Mononuclear cell (primary cell): ENCODE measurements at regions not wholly inside any gene's neighbourhood (a gene's known extent, or its start where the extent isn't known, plus 50 kb on each side); places are given as distances from the start of the nearest gene placed in this dataset.

Experiments used
- H3K27me3 ChIP-seq: 2 replicates; pipeline ENCODE4 v1.6.0; 2011; ENCODE audit warnings: low read length, control low read depth; ENCODE audit not compliant: insufficient read depth
- H3K4me1 ChIP-seq: 2 replicates; pipeline ENCODE4 v1.5.1; 2011; ENCODE audit warnings: mild to moderate bottlenecking, low read length, control low read depth; ENCODE audit not compliant: insufficient read depth
- H3K4me3 ChIP-seq: 2 replicates; pipeline ENCODE4 v1.5.1; 2011; ENCODE audit warnings: mild to moderate bottlenecking, low read length, moderate library complexity
- H3K9me3 ChIP-seq: 2 replicates; pipeline ENCODE4 v1.5.1; 2011; ENCODE audit warnings: low read depth, mild to moderate bottlenecking, control low read depth, low read length

DNA sequence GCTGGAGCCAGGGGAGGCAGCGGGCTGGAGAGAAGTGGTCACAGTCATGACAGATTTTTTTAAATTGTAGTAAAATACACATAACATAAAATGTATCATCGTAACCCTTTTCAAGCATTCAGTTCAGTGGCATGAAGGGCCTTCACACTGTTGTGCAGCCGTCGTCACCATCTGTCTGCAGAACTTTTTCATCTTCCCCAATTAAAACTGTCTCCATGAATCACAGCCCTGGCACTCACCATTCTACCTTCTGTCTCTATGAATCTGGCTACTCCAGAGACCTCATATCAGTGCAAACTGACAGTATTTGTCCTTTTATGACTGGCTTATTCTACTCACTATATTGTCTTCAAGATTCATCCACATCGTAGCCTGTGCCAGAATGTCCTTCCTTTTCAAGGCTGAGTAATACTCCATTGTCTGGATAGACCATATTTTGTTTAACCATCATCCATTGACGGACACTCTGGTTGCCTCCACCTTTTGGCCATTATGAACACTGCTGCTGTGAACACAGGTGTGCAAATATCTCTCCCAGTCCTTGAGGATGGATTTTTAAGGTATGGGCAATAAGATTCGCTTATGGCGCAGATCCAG lies 91.5 kb upstream of the NCOR2 start:
- H3K4me1 ChIP-seq, result peaks cover 40% of the 10 kb centered on the region
- H3K27me3 ChIP-seq, result no peaks in the 10 kb centered on the region
- no peak overlapping the region for H3K4me3 ChIP-seq
- H3K9me3 ChIP-seq, result no peaks in the 10 kb centered on the region

DNA sequence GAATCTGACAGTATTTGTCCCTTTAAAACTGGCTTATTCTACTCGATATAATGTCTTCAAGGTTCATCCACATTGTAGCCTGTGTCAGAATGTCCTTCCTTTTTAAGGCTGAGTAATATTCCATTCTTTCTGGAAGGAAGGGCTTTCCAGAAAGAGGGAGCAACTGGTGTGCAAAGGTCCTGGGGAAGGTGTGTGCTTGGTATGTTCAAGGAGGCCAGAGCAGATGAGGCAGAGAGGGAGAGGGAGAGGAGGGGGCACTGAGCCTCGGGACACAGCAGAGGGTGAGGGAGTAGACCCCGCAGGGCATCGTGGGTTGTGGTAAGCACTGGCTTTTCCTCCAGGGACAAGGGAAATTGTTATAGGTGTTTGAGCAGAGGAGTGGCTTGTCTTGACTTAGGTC lies 90.9 kb upstream of the NCOR2 start:
- no peaks in the 10 kb centered on the region for H3K9me3 ChIP-seq
- H3K4me1 ChIP-seq, result peaks cover 46% of the 10 kb centered on the region
- H3K27me3 ChIP-seq, result no peaks in the 10 kb centered on the region
- no peak overlapping the region for H3K4me3 ChIP-seq

DNA sequence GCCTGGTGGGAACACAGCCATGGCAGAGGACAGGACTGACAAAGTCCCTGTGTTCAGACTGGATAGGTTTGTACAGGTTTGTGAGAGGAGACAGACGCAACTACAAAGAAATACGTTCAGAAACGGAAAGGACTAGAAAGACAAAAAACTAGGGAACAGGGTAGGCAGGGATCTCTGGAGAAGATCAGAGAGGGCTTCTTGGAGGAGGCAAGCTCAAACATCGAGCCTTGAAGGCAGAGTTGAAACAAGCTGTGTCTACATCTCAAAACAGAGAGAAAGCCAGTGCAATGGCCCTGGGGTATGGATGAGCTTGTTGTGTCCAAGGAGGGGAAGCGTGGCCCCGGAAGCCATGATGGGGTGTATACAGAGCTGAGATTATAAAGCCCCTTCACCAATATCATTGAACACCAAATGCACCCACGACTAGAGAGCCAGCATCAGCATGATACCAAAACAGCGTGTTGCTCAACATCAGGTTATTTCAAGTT lies 89.6 kb upstream of the NCOR2 start:
- Histone ChIP-seq H3K4me1 (peaks cover 59% of the 10 kb centered on the region), H3K27me3 (no peaks in the 10 kb centered on the region), H3K9me3 (no peaks in the 10 kb centered on the region), H3K4me3 (no peak overlapping the region)

DNA sequence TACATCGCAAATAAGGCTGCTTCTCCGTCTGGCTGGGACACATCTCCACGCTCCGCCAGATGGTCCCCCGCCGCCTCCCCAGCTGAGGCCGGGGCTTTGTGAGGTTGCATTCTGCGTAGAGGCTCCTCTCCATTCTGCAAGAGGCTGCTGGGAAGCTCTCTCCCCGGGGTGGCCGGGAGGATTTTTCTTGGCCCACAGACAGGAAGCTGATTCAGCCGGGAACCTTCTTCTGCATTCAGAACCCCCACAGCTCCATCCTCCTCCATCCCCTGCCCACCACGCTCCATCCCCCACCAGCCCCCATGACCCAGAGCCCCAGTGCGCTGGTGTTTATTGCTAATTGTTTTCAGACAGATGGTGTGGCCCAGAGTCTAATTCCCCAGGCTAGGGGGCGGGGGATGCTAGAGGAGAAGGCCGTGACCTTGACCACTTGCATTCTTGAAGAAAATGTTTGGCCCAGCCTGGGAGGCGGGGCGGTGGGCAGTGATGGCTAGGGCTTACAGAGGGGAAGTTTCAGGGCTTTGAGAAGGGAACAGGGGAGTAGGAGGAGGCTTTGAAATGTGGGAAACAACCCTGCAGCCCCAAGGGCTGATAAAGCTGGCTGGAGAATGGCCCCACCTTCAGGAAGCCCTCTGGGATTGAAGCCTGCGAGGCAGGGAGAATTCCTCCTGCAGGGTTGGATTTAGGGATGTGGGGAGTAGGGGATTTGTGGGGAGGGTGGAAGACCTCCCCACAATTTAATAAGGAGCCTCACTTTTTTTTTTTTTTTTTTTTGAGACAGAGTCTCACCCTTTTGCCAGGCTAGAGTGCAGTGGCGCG lies 88.5 kb upstream of the NCOR2 start:
- Histone ChIP-seq H3K27me3 (no peaks in the 10 kb centered on the region), H3K4me3 (no peak overlapping the region), H3K9me3 (no peaks in the 10 kb centered on the region), H3K4me1 (peaks cover 70% of the 10 kb centered on the region)

DNA sequence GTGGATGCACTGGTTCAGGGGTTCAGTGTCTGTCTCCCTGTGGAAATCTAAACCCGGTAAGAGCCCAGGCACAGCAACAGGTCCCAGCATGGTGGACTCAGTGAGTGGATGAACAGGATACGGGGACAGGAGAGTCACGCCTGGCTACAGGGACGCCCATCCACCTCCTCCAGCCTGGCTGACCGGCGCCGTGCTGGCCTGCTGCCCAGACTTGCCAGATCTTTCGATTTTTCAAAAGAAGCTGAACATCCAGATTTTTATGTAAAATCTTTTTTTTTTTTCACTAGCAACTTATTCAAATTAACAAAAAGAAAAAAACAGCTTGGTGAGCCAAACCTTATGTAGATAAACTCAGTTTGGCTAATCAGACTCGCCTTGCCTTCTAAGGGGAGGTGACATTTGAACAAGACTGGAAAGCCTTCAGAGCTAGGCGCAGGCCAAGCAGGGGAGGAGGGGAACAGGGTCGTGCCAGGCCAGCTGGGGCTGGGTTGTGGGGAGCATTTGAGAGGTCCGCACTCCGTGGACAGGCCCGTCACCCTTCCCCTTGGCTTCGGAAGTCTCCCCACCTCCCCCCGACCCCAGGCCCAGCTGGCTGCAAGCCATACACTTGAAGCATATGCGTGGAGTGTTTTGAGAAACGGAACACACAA lies 87.8 kb upstream of the NCOR2 start:
- H3K4me3 ChIP-seq, result no peak overlapping the region
- no peaks in the 10 kb centered on the region for H3K9me3 ChIP-seq
- H3K4me1 ChIP-seq, result peaks cover 74% of the 10 kb centered on the region
- H3K27me3 ChIP-seq, result no peaks in the 10 kb centered on the region

DNA sequence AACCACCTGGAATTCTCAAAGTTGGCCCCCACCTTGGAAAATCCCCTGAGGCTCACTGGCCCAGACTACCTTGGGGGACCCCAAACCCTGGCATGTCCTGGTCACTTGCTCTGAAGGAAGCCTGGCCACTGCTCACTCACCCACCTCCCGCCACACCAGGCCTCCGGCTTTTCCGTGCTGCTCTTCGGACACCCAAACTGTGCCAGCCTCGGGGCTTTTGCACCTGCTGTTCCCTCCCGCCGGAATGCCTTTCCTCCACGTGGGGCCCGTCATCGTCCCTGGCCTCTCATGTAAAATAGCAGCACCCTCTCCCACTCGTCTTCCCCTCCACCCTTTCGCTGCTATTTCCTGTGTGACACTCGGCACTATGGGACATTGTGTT lies 87.2 kb upstream of the NCOR2 start:
- peaks cover 74% of the 10 kb centered on the region for H3K4me1 ChIP-seq
- H3K9me3 ChIP-seq, result no peaks in the 10 kb centered on the region
- H3K27me3 ChIP-seq, result no peaks in the 10 kb centered on the region
- no peak overlapping the region for H3K4me3 ChIP-seq

DNA sequence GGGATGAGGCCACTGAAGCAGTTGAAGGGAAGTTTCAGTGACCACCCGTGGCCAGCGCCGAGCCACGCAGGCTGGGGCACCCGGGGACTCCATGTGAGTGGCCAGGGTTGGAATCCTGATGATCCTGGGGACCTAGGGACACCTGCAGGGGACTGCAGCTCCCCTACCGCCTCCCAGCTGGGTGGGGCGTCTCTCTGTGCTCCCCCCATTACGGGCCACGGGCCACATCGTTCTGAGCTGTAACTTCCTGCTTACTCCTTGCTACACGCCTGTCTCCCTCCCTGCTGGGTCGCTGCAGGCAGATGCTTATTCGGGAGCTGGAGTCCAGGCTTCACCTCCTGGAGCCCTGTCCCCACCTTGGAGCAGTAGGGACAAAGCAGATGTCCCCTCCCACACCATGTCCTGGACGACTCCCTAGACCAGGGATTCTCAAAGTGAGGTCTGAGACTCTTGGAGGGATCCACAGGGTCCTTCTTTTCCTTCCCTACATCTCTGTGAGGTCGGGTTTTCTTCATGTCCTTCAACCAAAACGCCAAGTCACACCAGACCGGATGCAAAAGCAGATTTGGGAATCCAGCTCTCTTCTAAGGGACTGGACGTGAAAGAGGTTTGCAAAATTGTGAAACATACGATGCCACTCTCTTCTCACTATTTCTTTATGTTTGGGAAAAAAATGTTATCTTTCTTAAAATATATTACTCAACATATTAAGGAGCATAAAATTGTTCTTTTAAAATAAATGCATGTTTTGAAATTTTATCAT lies 85.9 kb upstream of the NCOR2 start:
- Histone ChIP-seq H3K4me3 (no peak overlapping the region), H3K27me3 (no peaks in the 10 kb centered on the region), H3K4me1 (peaks cover 74% of the 10 kb centered on the region), H3K9me3 (no peaks in the 10 kb centered on the region)

DNA sequence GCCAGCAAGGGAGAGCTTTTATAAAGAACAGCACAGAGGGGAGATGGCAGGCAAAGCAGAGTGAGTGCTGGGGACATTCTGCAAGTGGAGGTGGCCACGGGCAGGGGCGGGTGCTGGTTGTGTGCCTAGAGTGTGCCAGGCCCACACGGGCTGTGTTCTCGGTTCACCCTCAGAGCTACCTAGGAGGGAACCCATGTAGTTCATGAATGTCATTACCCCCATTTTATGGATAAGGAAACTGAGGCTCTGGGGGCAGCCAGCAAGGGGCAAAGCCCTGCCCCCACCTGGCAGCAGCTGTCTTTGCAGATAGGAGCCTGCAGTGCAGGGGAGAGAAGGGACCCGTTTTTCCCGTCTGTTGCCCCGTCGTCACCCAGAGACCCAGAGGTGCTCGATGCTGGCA lies 85.2 kb upstream of the NCOR2 start:
- H3K27me3 ChIP-seq, result no peaks in the 10 kb centered on the region
- H3K4me1 ChIP-seq, result peaks cover 69% of the 10 kb centered on the region
- H3K9me3 ChIP-seq, result no peaks in the 10 kb centered on the region
- H3K4me3 ChIP-seq, result no peak overlapping the region

DNA sequence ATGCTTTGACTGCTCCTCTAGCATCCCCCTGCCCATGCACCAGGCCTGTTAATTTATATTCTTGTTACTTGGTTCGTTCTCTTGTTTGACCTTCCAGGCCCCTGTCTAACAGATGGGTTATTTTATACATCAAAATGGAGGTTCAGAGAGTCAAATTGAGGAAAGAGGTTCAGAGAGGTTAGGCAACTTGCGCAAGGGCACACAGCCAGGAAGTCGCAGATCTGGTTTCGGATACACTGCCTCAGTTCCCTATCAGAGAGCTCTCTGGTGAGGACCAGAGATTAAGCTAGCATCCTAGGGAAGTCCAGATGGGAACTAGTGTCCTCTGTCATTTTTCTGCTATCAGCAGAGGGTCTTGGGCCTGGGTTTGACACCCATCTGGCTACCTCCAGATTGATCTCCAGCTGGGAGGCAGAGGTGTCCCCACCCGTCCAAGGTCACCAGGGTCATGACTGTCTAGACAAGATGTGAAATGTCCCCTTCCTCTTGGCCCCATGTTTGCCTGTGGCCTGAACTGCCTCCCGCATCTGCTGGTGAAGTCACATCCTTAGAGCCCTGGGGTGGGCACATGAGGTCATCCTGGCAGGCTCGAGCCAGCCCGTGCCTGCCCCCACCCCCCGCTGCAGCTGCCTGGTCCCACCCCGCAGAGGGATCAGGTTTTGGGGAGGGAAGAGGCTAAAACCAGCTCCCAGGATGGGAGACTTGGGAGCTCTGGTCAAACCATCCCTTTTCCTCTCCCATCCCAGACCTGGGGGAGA lies 84.3 kb upstream of the NCOR2 start:
- Histone ChIP-seq H3K27me3 (no peaks in the 10 kb centered on the region), H3K4me1 (peaks cover 65% of the 10 kb centered on the region), H3K9me3 (no peaks in the 10 kb centered on the region), H3K4me3 (no peak overlapping the region)

DNA sequence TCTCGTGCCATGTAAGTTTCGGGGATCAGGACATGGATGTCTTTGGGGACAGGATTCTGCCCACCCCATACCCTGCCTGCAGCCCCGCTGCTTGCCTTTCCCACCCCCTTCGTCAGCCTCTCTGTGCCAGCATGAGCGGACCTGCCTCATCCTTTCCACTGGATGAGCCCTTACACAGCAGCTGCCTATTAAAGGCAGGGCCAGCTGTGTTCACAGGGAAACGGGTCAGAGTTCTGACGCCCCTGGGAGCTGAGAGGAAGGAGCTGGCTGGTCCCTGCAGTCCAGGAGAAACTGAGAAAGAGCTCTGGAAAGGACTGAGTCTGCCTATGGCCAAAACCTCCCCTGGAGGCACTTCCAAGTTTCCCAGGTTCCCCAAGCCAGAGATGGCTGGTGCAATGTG lies 83.5 kb upstream of the NCOR2 start:
- H3K4me3 ChIP-seq, result no peak overlapping the region
- H3K9me3 ChIP-seq, result no peaks in the 10 kb centered on the region
- H3K27me3 ChIP-seq, result no peaks in the 10 kb centered on the region
- H3K4me1 ChIP-seq, result peaks cover 65% of the 10 kb centered on the region

DNA sequence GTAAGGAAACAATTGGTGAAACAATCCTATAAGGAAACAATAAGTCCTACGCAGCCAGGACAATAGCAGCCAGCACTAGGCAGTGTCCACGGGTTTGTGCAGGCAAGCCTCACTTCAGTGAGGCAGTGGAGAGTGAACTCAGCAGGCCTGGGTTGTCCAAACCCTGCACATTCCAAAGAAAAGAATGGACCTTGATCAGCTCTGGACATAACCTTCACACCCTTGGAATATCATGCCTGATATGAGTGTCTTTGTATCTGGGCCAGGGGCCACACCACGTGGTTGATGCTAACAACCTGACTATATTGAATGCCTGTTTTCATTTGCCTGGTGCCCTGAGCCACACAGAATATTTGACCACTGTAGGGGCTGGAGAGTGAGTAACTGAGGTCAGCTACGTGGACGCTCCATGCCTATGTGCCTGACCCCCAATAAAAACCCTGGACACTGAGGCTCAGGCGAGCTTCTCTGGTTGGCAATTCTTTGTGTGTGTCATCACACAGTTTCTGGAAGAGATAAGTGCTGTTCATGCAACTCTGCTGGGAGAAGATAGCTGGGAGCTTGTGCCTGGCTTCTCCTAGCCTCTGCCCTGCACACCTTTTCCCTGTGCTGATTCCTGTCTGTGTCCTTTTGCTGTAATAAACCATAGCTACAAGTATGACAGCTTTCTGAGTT lies 81.4 kb upstream of the NCOR2 start:
- H3K27me3 ChIP-seq, result no peaks in the 10 kb centered on the region
- H3K4me1 ChIP-seq, result peaks cover 52% of the 10 kb centered on the region
- H3K9me3 ChIP-seq, result no peaks in the 10 kb centered on the region
- no peak overlapping the region for H3K4me3 ChIP-seq

DNA sequence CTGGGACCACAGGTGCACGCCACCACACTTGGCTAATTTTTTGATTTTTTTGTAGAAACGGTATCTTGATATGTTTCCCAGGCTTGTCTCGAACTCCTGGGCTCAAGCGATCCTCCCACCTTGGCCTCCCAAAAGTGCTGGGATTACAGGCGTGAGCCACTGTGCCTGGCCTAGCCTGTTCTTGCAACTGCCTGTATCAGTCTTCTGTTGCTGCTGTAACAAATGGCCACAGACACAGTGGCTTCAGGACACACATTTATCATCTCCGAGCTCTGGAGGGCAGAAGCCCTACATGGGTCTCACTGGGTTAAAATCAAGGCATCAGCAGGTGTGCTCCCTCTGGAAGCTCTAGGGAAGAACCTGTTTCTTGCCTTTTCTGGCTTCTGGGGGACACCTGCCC lies 79.9 kb upstream of the NCOR2 start:
- Histone ChIP-seq H3K9me3 (no peaks in the 10 kb centered on the region), H3K4me1 (peaks cover 37% of the 10 kb centered on the region), H3K4me3 (no peak overlapping the region), H3K27me3 (no peaks in the 10 kb centered on the region)

DNA sequence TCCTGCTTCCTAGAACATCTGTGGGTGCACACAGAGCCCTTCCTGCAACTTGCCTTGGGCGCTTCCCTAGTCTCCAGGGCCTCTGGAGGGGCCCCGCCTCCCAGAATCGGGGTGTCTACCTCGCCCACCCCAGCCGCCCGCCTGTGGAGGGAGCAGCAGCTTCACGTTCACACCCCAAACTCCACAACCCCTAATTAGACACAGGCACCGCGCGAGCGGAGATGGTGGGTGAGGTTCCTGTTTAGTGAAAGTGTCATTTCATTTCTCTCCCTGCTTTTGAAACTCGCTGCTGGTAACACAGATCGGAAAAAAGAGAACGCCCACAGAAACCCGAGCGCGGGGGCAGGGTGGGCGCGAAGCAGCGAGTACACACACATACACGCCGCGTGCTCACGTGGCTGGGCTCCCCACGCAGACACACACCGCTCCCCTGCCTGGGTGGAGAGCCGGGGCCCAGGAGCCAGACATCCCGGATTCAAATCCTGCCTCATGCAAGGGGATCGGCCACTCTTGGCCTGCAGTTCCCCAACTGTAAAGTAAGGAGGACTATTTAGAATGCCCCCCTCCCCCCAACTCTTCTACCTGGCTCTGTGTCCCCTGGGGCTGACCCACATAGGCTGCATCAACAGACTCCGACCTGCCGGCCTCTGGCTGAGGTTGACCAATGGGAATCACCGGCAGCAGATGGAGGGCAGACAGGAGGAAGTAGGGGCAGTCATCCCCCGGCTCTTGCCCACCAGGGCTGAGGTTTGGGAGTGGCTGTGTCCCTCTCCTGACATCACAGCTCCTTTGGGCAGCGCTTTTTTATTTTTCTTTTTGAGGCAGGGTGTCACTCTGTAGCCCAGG lies 79.2 kb upstream of the NCOR2 start:
- H3K27me3 ChIP-seq, result no peaks in the 10 kb centered on the region
- H3K4me1 ChIP-seq, result peaks cover 30% of the 10 kb centered on the region
- H3K9me3 ChIP-seq, result no peaks in the 10 kb centered on the region
- H3K4me3 ChIP-seq, result no peak overlapping the region
